HG03469 (cell line): ENCODE measurements at regions not wholly inside any gene's neighbourhood (a gene's known extent, or its start where the extent isn't known, plus 50 kb on each side); places are given as distances from the start of the nearest gene placed in this dataset.

ENCODE experiments used
- ATAC-seq: cut with Tn5 transposase; IDR thresholded peaks from one replicate; pipeline ENCODE4 v1.9.1; 2021; ENCODE audit warnings: mild to moderate bottlenecking, moderate library complexity, moderate number of reproducible peaks; ENCODE audit not compliant: unreplicated experiment

DNA sequence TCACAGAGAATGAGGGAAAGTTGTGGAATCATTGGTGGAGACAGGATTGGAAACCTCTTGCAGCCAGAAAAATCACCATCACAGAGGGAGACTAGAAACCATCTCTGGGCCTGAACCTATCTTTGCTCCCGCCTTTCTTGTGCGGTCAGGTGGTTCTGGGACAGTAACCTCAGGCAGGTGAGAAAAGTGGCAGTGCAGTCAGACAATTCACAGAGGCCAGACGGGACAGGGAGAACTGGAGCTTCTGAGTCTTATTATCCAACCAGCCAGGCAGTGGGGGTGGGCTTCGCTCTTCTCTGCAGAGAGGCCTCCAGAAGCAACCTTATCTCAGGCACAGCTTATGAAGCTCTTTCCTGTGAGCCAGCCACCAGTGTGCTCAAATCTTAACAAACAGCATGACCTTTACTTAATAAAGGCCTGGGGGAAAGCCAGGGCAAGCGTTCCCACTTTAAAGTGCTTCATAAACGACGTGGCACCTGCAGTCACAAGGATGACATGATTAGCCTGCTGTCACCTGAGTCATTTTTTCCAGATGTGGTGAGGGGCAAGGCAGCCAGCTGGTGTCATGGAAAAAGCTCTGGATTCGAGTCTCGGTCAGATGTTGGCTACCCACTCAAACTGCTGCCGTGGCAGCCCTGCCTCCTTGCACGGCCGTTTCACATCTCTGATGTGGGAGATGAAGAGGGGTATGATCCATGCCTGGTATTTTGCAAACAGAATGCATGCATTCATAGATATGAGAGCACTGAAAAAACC lies 109.7 kb downstream of the B3GNT2 start:
- no peak for ATAC-seq

DNA sequence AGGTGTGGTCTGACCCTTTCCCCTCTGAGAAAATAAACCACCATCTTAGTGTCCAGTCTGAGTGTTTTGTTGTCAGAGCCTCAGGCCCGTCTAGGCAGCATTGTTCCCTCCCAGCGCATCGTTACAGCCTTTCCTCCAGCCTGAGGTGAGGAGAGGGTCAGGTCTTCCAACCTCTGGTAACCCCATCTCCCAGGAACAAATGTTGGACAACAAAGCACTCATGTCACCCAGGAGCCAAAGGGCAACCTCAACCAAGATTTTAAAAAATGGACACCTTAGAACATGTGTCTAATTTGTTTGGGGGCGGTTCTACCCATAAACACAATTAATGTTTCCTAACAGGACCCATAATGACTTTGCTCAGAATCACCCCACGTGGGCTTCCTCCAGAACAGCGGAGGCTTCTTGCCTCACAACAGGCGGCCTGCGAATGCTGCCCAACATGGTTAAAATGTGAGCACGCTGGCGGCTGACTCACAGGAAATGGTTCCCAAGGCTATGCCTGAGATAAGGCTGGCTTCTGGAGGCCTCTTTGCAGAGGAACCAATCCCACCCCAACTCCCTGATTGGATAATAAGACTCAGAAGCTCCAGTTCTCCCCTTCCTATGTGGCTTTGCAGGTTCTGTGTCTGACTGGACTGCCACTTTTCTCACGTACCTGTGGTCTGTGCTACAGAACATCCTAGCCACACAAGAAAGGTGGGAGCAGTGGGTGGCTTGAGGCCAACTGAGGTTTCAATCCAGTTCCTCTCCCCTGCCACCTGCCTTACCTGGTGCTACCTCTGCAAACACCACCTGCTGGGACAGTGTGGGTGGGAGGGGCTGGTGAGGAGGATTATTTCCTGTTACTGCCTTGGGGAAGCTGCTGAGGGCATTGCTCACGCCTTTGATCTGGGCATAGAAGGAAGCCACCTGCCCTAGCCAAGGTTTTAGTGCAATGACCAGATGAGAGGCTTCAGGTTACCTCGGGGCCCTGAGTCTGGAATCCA lies 108.8 kb downstream of the B3GNT2 start:
- no peak for ATAC-seq

DNA sequence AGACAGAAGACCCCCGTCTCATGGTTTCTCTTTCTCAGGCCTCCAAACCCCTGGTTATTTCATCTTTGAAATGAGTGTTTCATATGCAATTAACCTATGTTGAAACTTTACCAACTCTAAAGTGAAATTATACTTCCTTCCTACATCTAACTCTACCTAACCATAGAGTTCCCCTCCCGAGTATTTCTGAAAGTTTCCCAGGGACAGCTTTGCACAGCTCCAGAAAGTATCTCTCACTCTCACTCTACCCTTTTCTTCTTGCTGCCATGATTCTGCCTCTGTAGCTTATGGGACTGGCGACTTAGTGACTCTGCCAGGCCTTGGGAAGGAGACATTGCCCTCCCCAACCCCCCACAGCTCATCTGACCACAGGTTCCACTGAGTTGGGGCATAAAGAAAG lies 107.9 kb downstream of the B3GNT2 start:
- ATAC-seq: no peak

DNA sequence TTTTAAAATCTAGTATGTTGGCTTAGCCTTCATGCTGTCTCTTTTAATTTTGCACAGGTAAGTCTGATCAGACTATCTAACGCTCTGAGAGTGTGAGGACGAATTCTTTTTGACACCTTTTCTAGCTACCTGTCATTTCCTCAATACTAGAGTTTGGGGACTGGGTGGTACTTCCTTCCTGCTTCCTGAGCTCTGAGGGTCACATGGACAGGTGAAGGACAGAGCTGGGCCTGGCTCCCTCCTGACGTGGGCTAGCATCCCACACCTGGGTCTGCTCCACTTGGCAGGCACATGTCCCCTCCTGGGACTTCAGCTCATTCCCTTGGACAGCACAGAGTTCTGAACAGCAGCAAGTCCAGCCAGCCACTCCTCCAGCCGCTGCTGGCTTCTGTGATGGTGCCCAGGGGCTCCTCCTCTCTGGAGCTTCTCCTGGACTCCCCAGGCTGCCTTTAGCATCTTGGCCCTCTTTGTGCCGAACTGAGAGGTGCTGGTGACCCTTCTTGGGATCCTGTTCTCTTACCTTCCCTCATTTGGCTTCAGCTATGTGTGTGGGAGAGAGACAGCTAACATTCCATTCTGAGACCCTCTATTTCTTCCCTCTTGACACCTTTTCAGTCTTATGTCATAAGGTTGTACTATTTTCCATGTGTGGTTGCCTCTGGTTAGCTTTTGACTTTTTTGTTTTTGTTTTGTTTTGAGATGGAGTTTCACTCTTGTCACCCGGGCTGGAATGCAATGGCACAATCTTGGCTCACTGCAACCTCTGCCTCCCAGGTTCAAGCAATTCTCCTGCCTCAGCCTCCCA lies 106.9 kb downstream of the B3GNT2 start:
- no peak for ATAC-seq

DNA sequence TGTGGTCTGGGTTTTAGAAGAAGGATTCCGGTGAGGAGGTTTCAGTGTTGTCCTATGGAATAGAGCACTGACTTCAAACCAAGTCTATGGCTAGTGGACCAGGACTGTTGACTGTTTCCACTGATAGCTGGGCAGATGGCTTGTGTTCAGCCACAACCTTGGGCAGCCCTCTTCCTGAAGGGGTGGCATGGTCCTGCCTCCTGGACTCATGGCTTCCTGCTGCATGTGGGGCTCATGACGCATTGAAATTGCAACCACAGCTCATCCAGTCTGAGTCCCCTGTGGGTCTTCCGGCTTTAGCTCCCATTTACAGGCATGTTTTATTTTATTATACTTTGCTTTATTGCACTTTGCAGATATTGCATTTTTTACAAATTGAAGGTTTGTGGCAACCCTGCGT lies 105.0 kb downstream of the B3GNT2 start:
- no peak for ATAC-seq

DNA sequence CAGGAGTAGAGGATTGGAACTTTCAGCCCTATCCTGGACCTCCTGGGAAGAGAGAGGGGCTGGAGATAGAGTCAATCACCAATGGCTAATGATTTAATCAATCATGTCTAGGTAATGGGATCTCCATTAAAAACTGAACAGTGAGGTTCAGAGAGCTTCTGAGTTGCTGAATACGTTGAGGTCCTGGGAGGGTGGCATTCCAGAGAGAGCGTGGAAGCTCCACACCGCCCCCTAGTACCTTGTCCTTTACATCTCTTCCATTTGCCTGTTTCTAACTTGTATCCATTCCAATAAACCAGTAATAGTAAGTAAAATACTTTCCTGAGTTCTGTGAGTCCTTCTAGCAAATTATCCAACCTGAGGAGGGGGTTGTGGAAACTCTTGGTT lies 101.7 kb downstream of the B3GNT2 start:
- ATAC-seq: no peak

DNA sequence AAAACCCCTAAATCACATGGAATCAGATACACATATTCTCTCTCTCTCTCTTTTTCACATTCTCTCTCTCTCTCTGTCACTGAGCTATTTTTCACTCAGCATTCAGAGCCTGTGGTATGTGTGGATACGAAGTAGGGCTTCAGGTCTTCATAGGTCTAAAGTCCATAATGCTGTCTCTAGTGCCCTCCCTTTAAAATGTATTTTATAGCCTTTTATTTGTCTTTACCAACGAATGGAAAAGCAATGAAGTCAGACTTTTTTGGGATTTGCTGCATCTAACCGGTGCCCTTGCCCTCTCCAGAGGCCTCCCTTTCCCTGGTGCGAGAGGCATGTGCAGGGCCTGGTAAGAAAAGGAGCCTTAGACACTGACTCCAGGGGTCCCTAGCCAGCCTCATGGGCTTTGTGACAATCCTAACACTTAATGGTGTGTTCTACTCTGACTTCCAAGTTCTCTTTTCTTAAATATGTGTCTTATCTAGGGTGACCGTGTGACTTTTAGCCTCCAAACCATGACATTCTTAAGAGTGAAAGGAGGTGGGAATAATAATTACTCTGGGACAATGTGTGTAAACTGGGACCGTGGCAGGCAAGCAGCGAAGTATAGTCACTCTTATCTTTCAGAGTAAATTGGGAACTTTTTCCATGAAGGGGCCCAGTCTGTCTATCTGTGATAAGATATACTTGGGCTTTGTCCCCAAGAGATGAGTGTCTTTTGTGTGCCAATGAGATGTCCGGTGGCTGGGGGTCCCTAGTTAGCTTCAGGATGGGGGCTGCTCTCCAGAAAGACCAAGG lies 101.1 kb downstream of the B3GNT2 start:
- no peak for ATAC-seq

DNA sequence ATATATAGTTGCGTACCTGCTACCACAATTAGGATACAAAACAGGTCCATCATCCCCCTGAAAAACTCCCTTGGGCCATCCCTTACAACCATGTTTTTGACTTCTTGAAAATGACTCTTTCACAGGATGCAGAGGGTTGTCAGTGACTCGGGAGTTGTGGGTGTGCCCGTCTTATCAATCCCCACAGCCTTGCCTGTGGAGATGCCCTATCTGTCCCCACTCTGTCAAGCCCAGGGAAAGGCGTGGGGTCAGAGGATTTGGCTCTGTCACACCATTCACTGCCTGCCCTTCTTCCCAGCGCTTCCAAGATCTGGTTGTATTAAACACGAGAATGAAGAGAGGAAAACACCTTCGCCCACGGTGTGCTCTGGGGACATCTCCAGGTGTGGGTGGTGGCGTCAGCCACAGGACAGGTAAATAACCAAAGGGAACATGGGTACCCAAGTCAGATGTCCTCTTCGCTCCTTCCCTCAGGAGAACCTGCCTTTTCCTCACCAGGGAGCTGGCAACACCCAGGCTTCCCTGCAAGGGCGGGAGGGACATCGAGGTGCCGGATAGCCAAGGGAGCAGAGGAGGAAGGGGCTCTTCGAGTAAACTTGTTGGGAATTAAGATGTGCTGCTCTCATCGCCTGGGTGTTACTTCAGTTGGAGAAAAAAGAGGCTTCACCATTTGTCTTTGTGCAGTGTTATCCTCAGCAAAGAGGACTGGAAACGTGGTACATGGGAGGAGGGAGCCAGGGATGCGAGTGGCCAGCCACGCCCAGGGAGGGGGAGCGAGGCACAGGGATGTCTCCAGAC lies 100.3 kb downstream of the B3GNT2 start:
- ATAC-seq: no peak

DNA sequence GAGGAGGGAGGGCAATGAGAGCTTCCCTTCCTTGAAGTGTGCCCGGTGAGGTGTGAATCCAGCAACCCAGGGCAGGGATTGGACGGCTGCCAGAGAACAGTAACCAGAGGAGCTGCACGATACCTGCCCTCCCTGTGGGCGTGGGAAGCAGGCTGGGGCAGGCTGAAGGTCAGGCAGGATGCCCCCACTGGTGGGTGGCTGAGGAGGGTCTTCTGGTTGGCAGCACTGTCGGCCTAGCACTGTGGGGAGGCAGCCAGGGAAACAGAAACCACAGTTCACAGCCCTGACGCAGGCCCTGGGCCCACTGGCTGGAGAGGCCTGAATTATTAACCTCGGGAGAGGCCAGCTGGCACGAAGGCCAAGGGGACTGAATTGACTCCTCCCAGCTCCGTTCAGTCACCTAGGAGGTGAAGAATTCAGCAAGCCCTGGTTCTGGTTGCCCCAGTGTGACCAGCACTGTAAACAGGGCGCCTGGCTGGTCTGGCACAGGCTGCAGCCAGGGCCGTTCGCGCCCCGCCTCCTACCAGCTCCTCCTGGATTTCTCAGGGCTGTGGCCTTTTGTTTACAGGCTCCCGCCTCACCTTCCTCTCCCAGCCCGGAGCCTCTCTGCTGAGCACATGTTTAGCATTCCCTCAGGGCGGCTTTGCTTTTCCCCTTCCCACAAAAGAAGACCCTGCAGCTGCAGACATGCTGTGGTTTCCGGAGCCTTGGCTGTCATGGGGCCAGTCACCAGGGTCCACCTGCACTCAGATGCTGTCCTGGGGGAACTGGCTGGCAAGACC lies 97.8 kb downstream of the B3GNT2 start:
- no peak for ATAC-seq

DNA sequence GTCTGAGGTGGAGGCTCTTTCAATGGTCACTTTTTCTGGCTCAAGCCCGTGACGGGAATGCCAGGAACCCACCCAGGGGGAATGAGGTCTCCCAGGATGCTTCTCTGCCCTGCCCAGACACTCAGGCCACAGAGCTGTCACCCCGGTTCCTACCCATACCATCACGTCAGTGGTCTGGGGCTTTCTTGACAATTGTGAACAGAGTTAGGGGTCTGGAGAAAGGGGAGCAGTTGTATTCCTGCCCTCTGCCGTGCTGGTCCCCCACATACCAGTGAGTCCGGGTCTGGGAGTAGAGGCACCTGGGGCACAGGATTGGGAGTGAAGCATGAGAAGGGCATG lies 97.2 kb downstream of the B3GNT2 start:
- ATAC-seq: no peak

DNA sequence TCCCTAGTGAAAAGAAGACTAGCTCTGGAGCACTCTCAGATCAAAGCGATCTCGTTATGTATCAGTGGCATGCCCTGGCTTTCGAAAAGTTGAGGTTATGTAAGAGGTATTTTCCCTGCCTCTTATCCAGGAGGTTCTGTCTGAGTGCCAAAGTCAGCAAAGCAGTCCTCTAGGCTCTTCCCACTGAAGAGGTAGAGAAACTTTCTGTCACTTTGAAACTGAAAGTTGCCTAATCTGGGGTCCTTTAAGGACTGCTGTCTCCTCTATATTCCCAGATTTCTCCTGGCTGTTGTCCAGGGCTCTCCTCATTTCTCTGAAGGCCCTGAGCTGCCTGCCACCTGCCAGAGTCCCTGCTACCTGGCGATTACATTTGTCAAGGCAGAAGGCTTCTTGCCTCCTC lies 96.3 kb downstream of the B3GNT2 start:
- no peak for ATAC-seq

DNA sequence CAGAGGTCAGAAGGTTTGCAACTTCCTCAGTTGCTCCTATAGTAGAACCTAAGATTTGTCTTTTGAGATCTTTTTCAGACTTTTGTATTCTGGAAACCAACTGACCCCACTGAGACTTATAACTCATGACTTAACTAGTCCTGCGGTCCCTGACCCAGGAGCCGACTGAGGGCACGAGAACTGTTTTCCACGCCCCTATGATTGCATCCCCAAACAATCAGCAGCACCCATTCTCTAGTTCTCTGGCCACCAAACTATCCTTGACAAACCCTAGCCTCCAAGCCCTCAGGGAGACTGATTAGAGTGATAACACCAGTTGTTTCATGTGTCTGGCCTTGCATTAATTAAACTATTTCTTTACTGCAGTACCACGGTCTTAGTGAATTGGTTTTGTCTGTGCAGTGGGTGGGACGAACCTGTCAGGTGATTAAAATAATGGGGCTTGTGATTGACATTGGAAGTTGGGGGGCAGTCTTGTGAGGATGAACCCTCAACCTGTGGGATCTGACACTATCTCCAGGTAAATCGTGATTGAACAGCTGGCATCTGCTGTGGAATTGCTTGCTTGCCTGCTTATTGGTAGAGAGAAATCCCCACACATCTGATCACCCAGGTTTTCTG lies 95.7 kb downstream of the B3GNT2 start:
- ATAC-seq: no peak

DNA sequence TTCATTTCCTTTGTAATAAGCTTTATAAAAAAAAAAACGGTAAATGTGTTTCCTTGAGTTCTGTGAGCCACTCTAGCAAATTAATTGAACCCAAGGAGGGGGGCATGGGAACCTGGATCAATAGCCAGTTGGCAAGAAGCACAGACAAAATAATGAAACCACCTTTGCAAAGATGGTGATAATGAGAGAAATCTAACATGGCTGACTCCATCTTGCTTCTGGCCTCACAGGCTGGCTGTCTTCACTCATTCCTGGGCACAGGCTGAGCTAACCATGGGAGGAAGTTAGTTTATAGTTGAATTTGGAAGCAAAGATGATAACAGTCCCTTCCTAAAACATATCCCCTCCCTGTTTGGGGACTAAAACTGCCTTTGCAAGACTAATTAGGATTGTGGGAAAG lies 95.1 kb downstream of the B3GNT2 start:
- ATAC-seq: no peak

DNA sequence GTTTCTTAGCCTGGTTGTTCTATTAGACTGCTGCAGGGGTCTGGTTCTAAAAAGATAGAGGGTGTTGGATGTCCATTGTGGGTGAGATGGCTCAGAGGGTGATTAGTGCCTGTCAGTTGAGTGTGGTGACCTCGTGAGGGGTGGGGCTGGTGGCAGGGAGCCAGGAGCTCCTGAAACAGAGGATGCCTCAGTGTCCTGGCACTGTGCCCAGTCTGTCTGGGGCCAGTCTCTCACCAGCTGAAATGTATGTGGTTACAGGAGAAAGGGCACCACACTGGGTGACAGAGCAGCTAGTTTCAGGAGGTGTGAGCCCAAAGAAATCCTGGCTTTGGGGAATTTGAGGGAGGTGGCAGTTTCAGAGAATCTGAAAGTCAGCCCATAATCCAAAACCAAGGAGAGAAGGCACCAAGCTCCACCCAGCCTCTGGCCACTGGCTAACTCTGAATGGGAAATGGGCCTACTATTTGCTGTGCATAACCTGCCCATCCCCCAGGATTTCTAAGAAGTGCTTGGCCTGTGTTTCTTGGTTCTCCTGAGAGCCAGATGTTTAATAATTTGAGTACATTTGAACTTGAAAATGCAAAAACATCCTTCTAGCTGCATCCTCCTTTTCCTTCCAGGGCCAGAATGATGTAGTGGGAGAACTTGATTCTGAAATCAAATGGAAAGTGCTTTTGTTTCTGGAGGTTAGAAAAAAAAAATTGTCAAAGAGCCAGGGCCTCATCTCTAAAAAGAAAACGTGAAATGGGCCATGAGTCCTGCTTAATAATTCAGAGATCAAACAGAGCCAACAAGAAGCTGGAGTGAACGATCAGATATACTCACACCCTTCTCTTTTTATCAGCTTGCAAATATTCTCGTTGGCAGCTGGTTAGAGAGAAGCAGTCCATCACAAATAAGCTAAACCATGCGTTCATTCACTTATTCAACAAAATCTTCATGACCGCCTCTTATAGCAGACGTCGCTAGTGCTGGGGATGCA lies 92.3 kb downstream of the B3GNT2 start:
- peak; percentile 71 for ATAC-seq

DNA sequence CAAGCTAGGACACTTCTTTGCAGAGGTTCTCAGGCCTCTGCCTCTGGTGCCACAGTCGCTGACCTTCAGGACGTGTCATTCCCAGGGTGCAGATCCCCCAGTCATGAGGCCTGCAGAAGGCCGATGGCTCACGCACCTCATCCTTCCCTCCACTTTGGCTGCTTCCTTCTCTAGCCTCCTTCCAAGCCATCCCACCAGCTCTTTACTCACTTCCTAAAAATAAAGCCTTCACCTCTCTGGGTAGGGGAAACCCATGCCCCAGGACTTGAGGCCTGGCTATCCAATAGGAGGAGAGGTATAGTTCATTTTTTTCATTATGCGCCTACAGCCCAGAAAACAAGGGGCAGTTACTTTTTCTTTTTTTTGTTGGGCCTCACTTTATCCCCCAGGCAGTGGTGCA lies 91.4 kb downstream of the B3GNT2 start:
- no peak for ATAC-seq

DNA sequence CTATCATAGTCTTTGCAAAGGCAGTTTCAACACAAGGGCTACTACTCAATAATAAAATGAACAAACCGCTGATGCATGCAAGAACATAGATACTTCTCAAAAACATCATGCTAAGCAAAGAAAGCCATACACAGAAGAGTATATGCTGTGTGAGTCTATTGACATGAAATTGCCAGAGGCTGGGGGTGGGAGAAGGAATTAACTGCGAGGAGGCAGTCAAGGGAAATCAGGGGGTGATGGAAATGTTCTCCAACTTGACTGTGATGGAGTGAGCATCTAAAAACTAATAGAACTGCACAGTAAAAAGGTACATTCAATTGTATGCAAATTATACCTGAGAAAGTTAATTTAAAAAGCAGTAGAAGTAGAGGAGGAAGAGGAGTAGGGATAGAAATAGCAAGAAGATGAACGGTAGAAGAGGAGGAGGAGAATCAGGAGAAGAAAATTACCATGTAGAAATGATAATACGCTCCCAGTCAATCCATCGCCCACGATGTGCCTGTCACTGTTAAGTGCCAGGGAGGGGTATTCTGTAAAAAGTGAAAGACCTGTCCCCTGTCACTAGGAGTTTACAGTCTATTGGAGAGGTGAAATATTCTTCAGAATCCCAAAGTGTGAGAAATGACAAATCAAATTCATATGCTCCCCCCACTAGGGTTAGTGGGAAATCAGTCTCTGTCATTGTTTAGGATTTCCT lies 90.3 kb downstream of the B3GNT2 start:
- no peak for ATAC-seq

DNA sequence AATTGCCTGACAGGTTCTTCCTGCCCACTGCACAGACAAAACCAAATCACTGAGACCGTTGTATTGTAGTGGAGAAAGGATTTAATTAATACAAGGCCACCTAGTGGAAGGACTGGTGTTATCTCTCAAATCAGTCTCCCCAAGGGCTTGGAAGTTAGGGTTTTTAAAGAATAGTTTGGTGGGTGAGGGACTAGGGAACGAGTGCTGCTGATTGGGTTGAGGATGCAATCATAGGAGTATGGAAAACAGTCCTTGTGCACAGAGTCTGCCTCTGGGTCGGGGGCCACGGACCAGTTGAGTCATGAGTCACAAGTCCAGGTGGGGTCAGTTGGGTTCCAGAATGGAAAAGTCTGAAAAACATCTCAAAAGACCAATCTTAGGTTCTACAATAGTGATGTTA lies 89.1 kb downstream of the B3GNT2 start:
- ATAC-seq: no peak
